ENCODE measurements at regions not wholly inside any gene's neighbourhood (a gene's known extent, or its start where the extent isn't known, plus 50 kb on each side); places are given as distances from the start of the nearest gene placed in this dataset.

DNA sequence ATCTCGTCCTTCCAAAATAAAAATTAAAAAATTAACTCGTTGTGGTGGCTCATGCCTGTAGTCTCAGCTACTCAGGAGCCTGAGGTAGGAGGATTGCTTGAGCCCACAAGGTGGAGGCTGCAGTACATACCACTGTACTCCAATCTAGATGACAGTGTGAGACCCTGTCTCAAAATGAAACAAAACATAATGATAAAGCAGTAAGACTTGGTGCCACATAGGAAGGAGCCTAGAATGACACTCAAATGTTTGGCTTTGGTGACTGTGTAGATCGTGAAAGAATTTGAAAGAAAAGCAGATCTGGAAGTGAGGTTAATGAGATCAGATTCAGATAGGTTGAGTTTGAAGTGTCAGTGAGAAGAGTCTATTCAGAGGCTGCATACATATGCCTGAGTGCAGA is 150.1 kb upstream of the ATP2B1 start:
- no peak for DNase-seq (ENCODE audit: low read depth in 4 of 4, low spot score in 2 of 4)

DNA sequence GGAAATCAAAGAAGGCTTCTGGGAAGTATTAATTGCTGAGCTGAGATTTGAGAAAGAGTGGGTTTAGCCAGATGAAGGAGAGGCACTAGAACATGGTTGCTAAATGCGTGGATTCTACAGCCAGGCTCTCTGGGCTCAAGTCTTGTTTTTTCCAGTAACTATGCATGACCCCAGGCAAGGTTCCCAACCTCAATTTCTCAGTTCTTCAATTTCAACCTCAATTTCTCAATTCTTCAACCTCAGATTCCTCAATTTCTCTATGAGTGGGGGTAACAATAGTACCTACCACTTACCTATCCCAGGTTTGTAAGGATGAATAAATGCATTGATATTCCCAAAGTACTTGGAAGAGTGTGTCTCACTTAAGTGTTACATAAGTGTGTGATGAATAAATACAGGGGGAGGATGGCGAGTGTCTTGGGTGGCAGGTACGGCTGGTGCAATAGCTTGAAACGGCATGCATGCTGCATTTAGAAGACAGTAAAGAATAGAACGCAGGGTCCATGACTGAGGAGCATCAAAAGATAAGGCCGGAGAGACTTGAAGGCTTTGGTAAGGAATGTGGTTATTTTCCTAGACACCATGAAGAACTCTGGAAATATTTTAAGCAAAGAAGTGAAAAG is 149.1 kb upstream of the ATP2B1 start:
- no peak for DNase-seq (ENCODE audit: low read depth in 4 of 4, low spot score in 2 of 4)

DNA sequence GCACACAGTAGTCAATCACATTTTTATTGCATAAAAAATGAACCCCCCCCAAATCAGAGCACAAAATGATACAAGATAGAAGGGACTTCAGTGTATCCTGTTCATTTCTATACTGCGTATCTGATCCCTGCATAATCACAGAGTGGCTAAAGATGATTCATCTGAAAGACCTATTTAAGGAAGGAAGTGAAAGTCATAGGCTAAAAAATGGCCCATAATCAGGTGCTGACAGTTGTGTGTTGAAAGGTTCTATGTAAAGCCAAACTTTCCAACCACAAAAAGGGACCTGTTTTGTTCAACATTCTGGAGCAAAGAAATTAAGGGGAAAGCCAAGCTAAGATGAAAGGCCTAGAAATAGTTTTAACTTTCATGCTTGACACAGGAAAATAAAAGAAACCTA is 147.8 kb upstream of the ATP2B1 start:
- no peak for DNase-seq (ENCODE audit: low read depth in 4 of 4, low spot score in 2 of 4)

DNA sequence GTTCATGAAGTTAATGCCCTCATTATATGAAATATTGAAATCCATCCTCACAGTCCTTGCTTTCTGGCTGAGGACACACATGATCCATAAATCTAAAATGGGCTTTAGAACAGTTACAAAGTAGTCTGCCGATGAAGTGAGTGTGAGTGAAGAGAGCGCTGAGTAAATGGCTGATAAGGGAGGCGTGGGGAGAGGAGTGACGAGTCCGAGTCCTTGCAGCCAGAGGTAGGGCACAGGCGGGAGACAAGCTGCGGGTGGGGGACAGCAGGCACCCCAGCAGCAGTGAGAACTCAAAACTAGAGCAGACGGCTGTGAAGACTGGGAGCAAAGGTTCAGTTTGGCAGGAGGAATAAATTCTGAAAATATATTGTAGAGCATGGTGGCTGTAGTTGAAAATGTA is 140.1 kb upstream of the ATP2B1 start:
- DNase-seq (ENCODE audit: low read depth in 4 of 4, low spot score in 2 of 4) = no peak

DNA sequence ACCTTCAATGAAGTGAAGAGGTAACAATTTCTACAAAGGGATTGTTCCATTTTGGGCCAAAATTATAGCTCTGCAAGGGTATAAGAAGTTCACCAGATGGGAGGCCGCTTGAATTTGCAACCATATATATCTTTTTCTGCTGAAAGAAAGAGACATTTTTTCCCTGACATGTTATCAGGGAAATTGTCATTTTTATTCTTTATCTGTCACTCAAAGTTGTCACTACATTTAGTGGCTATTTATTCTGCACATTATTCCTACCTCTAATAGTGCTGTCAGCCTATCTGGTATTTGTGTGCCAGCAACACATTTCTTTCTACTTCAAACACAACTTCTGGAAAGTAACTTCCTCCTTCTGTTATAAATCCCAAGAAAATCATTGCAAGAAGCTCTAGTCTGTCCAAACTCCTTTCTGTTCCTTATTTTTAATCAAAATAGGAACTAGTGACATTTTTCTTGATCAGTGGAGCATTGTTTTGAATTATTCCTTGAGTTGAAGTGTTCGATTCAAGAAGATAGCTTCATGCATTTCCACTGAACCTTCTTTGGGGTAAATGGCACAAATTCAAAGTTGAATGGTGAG is 137.9 kb upstream of the ATP2B1 start:
- DNase-seq (ENCODE audit: low read depth in 4 of 4, low spot score in 2 of 4) = no peak

DNA sequence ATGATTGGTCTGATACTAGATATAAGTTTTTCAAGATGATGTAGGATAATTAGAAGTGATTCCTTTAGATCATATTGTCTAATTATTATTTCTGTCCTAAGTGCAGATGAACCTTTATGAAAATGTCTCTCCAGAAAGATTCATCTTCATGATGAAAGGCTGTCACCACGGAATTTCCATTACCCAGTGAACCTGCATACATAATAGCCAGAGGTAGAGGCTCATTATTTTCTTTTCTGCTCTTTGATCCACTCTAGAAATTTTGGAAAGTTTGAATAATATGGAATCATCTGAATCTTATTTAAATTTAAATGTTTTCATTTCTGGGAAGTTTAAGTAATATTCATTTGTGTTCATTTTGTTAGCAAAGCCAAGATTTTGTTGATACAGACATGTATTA is 137.1 kb upstream of the ATP2B1 start:
- no peak for DNase-seq (ENCODE audit: low read depth in 4 of 4, low spot score in 2 of 4)

DNA sequence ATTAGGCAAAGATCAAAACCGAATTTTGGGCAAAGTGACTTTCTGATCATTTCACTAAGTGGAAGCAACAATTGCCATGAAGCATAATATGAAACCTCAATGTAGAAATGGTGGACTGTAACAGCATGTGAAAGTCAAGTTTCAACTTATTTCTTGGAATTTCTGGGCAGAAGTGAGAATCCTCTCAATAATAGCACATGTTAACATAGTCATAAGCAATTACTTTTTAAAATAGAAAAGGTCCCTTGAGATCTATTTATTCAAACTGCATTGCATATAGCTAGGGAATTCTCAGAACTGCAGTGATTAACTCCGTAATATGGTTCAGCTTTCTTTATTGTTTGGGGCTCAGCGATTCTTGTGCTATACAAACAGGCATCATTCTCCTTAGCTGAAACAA is 136.7 kb upstream of the ATP2B1 start:
- no peak for DNase-seq (ENCODE audit: low read depth in 4 of 4, low spot score in 2 of 4)

DNA sequence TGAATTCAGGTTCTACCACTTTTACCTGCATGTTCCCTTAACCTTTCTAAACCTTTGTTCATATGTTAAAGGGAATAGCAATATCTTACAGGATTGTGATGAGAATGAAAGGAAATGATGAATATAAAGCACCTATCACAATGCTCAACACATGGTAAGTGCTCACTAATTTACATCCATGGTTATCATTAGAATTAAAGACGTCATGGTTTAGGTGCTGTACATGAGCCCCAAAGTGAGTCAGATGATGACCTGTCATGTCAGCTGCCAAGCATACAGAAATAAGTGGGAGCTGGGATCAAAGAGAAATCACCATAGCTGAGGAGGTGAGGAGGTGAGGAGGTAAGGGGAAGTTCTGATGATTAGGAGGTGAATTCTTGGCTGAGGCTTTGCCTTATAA is 135.9 kb upstream of the ATP2B1 start:
- no peak for DNase-seq (ENCODE audit: low read depth in 4 of 4, low spot score in 2 of 4)

DNA sequence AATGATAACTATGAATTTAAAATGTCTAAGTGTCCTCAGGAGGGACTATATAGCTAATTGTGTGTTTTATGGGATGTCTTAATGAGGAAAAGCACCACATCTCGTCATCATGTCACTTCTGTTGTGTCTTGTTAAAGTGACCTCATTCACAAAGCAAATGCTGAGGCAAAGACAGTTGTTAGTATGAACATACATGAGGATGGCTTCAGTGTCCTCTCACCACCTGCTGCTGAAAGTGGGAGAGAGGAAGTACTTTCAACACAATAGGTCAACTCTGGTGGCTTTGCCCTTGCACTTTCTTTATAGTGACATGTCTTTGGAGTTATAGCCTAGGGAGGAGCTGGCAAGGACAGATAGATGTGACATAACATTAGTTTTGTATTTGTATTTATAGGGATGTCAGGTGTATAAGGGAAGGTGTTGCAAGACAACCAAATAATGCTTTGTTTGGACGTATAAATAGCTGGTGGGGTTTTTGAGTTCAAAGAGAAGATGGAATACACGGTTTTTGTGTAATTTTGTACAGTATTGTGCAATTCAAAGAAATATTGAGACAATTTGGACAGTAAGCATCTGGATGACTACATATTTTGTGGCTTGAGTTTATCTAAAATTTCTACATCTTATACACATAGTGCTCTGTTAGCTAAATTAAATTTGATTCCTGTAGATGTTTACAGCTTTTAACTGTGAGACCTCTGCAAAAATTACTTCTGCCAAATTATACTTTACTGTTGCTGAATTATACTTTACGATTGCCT is 131.7 kb upstream of the ATP2B1 start:
- no peak for DNase-seq (ENCODE audit: low read depth in 4 of 4, low spot score in 2 of 4)

DNA sequence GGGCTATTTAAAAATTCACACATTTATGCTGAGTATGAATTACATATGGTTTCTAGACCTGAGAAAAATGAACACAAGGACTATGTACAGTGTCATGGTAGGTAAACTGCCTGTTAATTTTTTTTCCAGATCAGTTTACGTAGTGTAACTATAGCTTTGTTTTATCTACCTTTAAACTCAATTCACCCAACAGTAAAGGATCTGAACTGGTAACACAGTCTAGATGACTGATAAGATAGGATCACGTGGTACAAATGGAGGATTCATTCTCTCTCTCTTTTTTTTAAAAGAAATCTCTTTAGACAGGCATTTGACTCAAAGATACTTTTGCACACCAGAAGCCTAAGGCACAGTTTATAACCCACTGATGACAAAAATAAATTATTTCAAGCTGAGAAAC is 130.8 kb upstream of the ATP2B1 start:
- no peak for DNase-seq (ENCODE audit: low read depth in 4 of 4, low spot score in 2 of 4)

DNA sequence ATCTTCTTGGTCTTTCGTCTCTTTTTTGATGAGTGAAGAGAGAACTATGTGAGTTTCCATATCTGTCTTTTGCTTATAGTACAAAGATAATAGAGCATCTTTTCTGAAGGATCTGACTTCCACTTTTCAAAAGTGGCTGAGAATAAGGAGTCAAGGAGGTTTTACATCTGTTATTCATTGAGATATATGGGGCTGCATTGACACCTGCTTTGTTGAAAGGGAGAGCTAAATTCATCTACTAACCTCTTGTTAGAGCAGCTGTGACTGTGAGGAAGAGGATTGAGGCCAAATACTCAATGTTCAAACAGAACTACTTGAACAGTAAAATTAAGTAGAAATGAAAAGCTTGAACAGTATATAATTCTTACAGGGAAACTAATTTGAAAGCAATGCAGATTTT is 130.2 kb upstream of the ATP2B1 start:
- DNase-seq (ENCODE audit: low read depth in 4 of 4, low spot score in 2 of 4) = no peak

DNA sequence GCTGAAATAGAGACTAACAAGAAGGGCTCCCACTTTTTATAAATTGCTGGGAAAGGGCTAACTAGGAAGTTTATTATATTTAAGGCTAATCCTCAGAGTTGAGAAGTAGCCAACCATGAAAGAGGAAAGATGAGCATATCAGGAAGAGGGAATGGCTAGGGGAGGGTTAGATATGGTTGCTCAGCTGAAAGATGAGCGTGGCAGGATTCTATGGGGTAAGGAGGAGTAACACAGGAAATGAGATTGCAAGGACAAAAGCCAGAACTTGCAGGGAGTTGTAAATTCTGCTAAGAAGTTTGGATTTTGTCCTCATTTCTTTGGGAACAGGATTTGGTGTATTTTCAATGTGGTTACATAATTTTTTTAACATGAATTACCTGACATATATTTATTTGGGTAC is 127.4 kb upstream of the ATP2B1 start:
- no peak for DNase-seq (ENCODE audit: low read depth in 4 of 4, low spot score in 2 of 4)

DNA sequence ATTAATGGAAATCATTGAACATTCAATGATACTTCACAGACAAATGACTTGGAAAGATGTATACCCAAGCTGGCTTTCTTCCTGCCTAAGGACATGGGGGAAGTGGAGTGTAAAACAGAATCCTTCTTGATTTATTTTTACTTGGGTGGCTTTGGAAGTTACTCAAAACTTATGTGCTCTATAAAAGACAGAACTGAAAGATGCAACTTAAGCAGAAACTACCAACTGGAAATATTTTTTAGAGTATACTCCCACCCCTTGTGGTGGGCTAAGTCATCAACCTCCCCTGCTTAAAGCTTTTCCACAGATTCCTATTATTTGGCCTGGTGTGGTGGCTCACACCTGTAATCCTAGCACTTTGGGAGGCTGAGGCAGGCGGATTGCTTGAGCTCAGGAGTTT is 126.0 kb upstream of the ATP2B1 start:
- DNase-seq (ENCODE audit: low read depth in 4 of 4, low spot score in 2 of 4) = no peak

DNA sequence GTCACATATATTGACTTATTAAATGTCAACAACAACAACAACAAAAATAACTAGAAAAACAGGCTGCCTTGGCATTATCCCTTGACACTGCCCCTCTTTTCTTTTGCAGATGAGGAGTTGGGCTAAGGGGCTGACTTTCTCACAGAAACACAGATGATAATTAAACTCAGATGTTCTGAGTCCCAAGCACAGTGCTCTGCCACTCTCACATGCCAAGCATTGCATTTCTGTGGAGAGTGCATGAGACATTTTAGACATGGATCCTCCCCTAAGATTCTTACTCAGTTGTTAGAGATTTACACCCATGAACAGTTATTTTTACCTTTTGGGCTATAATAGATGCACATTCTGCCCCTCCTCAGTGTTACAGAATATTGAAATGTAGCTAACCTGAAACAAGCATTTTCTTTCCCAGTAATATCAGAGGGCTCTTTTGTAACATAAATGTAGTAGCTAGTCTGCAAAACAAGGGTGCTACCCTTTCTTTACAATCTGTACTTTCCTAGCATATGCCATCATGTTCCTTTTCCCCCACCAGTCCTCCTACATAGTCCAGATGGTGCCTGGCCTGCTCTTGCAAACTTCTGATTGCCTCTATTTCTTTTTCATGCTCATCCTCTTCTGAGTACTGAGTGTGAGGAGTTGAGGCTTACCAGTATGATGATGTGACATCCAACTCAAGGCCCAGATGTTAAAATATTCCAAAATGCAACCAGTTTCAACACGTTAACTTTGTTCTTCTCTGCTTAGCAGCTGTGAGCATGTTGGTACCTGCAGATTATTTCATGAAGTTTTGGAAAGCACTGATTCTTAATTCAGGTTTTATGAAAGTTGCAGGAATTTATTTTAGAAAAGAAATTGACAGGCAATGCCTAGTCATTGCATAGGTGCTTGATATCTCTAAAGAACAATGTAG is 125.0 kb upstream of the ATP2B1 start:
- DNase-seq (ENCODE audit: low read depth in 4 of 4, low spot score in 2 of 4) = no peak

DNA sequence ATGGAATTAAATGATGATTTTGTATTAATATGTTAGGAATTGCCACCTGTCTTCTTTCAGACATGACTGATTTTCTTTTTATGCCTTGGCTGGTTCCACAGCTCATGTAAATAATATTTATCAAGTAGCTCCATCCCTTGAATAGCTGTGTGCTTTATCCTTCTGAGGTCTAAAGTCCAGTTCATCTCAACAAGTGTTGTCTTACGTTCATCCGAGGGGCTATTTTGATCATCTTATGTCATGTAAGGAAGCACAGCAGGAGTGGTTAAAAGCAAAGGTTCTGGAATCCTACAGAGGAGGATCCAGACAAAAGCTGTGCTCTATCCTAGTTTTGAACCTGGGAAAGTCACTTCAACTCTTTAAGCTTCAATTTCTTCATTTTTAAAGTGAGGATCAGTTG is 123.7 kb upstream of the ATP2B1 start:
- no peak for DNase-seq (ENCODE audit: low read depth in 4 of 4, low spot score in 2 of 4)

DNA sequence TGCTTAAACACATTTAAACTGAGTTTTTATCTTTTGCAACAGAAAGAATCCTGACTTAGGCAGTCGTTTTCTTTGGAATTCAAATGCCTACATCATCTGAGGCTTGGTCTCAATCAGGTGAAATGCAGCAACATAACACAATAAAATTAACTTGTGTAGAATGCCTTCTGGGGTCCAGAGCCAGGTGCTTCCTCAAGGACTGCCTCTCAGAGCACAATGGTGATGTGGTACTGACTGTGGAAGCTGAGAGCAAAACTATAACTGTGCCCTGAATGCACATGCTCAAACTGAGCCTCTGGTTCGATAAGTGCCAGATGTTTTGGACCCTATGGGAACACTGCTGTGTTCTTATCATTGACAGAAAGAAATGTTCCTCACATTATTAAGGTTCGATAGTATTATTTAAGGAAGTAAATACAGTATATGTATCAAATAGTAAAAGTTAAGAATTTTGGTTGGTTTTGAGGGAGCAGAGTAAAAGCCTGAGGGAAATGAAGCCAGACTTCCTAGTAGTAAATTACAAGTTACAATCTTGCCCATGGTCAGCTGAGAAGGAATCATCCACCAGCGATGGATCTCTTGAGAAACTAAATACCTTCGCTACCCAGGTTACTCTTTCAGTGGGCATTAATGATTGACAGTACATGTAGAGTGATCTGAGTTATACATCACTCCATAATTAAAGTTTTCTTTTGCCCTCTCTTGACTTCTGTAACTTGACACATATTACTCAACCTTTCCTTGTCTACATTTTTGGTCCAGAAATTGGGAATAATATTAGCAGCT is 122.9 kb upstream of the ATP2B1 start:
- no peak for DNase-seq (ENCODE audit: low read depth in 4 of 4, low spot score in 2 of 4)

DNA sequence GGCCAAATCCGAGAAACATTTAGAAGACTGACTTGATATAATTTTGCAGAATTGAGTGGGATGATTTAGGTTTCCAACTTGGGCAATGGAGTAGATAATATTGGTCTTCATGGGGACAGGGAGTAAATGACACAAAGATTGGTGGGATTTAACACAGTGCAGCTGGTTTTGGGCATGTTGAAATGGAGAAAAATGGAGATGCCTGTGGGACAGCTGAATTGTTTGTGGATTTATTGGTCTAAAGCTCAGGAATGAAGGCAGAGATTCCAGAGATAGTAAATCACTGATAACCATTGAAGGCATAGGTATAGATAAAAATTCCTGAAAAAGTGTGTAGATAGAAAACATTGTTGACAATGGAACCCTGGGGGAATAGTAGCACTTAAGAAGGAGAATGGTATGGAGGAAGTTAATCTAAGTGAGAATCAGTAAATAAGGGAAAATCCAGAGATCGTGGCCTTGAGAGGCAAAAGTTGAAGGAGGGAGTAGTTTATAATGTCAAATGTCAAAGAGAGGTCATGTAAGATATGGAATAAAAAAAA is 120.9 kb upstream of the ATP2B1 start:
- no peak for DNase-seq (ENCODE audit: low read depth in 4 of 4, low spot score in 2 of 4)

DNA sequence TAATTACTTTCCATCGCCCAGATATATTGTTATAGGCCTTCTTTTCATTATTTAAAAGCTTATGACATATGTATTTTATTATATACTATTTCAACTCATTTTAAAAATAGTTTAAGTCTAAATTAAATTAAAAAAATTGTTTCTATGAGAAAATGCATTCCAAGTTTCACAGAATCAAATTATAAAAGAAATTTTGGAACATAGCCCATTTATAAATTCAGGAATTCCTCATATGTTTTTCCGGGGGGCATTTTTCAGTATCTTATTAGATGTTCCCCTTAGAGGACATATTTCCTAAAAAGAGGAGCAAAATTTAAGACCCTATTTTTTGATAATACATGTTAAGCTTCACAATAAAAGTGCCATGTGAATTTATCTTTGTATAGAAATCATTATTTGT is 119.9 kb upstream of the ATP2B1 start:
- no peak for DNase-seq (ENCODE audit: low read depth in 4 of 4, low spot score in 2 of 4)

DNA sequence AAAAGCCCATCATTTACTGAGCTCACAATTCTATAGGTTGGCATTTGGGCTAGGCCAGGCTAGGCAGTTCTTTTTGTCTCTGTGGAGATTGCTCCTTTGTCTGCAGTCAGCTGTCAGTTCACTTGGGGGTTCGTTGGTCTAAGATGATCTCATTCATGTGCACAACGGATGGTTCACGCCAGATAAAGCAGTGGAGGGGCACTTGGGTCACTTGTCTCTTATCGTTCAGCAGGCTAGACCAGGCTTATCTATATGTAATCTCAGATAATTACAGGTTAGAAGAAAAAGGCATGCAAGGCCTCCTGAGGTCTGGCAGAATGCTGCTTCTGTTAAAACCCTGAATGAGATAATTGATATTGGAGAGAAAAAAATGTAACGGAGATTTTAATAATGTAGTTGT is 119.0 kb upstream of the ATP2B1 start:
- no peak for DNase-seq (ENCODE audit: low read depth in 4 of 4, low spot score in 2 of 4)

DNA sequence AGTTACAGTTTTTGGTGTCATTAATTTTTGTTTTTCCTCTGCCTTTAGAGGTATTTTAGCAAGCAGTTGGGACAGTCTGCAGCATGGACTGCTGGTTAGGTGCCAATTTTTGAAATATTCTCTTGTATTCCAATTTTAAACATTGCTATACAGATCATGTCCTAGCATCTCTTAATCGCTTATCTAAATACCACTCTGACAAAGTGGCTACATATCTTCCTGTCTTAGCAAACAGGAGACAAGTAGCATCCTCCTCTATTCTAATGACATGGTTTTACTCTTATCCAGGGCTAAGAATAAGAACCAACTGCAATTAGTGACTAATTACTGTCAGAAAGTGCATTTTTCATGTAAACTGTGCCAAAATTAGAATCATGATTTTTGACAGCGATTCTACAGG is 117.8 kb upstream of the ATP2B1 start:
- DNase-seq (ENCODE audit: low read depth in 4 of 4, low spot score in 2 of 4) = no peak

Data from left renal cortex interstitium (tissue), 4 donors.